ENCODE measurements at regions not wholly inside any gene's neighbourhood (a gene's known extent, or its start where the extent isn't known, plus 50 kb on each side); places are given as distances from the start of the nearest gene placed in this dataset.
"Not testable (repeated sequence)": the region's sequence is repeated elsewhere in the genome, so short reads cannot be mapped to it uniquely, and the experiment has no call there.

DNA sequence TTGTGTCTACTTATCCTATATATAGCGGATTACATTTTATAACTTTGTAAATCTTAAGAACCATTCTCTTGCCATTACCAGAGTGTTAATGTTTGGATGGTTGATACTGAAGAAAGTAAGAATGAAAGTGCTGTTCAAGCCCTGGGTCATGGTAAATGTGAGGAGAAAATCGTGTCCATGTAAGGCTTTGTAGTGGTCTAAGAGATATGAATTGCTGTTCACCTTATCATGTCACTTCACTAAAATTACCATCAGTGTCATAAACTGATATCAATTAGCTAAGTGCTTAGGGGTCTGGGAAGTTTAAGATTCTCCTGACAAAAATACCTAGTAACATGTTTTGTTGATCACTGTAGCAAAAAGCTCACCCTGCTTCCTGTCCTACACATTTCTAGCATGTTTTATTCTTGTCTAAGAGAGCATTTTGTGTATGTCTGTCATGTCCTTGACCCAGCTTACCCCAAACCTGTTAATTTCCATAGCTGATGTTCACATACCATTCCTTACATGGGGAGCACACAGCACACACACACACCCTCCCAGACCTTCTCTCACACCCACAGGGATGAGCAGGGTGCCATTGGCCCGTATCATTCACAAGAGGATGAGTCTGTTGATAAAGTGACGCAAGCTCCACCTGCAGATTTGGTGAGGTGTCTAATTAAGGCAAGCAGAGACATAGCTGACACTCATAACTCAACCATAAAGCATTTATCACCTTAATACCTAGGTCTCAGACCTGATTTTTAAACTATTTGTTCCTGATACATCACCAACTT lies 125.1 kb upstream of the PAM start:
- Mint-ChIP-seq H3K36me3 (ENCODE audit: low read depth) (no peaks in the 10 kb centered on the region), H3K9me3 (peaks cover 7% of the 10 kb centered on the region), H3K27me3 (peaks cover 28% of the 10 kb centered on the region), H3K27ac (no peak overlapping the region), H3K4me3 (no peak overlapping the region), H3K4me1 (ENCODE audit: low read depth) (no peaks in the 10 kb centered on the region)
- intact Hi-C loops (cut with DNase I, micrococcal nuclease), result no loop called here
- TF ChIP-seq, protein P1, sequence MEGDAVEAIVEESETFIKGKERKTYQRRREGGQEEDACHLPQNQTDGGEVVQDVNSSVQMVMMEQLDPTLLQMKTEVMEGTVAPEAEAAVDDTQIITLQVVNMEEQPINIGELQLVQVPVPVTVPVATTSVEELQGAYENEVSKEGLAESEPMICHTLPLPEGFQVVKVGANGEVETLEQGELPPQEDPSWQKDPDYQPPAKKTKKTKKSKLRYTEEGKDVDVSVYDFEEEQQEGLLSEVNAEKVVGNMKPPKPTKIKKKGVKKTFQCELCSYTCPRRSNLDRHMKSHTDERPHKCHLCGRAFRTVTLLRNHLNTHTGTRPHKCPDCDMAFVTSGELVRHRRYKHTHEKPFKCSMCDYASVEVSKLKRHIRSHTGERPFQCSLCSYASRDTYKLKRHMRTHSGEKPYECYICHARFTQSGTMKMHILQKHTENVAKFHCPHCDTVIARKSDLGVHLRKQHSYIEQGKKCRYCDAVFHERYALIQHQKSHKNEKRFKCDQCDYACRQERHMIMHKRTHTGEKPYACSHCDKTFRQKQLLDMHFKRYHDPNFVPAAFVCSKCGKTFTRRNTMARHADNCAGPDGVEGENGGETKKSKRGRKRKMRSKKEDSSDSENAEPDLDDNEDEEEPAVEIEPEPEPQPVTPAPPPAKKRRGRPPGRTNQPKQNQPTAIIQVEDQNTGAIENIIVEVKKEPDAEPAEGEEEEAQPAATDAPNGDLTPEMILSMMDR (IDR thresholded peaks at IDR 0.05), result no peak
- no peak for DNase-seq
- Histone ChIP-seq H3K36me3 (ENCODE audit: insufficient read depth, low read length) (no peaks in the 10 kb centered on the region), H3K27ac (ENCODE audit: low read depth in 1 of 2, low read length in 2 of 2) (no peak overlapping the region), H3K27me3 (ENCODE audit: control insufficient read depth in 1 of 2, insufficient read depth in 2 of 2, low read length in 2 of 2) (no peaks in the 10 kb centered on the region), H3K4me1 (ENCODE audit: insufficient read depth, low read length) (no peaks in the 10 kb centered on the region), H3K4me3 (ENCODE audit: low read length) (no peak overlapping the region), H3K9me3 (ENCODE audit: control insufficient read depth in 1 of 2, insufficient read depth in 1 of 2, low read length in 2 of 2) (no peaks in the 10 kb centered on the region)
- ATAC-seq (ENCODE audit: poor library complexity), result no peak
- ChIA-PET POLR2A (no interaction called here), CTCF (no interaction called here)

DNA sequence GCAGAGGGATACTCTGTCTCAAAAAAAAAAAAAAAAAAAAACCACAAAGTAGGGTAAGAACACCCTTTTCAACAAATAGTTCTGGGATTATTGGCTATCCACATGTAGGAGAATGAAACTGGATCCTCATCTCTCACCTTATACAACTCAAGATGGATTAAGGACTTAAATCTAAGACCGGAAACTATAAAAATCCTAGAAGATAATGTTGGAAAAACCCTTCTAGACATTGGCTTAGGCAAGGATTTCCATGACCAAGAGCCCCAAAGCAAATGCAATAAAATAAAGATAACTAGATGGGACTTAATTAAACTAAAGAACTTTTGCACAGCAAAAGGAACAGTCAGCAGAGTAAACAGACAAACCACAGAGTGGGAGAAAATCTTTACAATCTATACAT lies 119.7 kb upstream of the PAM start:
- H3K4me3 ChIP-seq (ENCODE audit: low read length); H3K9me3 ChIP-seq (ENCODE audit: control insufficient read depth in 1 of 2, insufficient read depth in 1 of 2, low read length in 2 of 2); H3K27me3 Mint-ChIP-seq; H3K36me3 ChIP-seq (ENCODE audit: insufficient read depth, low read length); H3K4me3 Mint-ChIP-seq; H3K9me3 Mint-ChIP-seq; H3K36me3 Mint-ChIP-seq (ENCODE audit: low read depth); H3K4me1 Mint-ChIP-seq (ENCODE audit: low read depth); POLR2A ChIA-PET; H3K27ac Mint-ChIP-seq; H3K27me3 ChIP-seq (ENCODE audit: control insufficient read depth in 1 of 2, insufficient read depth in 2 of 2, low read length in 2 of 2); intact Hi-C loops (cut with DNase I, micrococcal nuclease); H3K4me1 ChIP-seq (ENCODE audit: insufficient read depth, low read length); CTCF ChIA-PET; DNase-seq; ATAC-seq (ENCODE audit: poor library complexity); H3K27ac ChIP-seq (ENCODE audit: low read depth in 1 of 2, low read length in 2 of 2): not testable (repeated sequence)

DNA sequence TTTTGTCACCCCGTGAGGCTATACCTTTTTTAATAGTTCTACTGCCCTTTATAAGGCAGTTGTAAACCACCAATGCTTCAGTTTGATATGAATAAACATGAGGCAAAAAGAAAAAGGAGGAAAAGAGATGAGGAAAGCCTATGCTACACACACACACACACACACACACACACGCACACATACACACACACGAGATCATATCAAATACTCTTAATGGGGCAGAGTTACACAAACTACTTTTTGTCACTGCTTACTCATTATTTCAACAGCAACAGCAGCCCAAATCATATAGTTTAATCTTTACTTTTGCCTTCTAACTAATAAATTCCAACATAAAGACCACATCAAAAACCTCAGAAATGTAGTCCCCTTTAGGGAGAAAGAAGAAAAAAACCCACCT lies 116.8 kb upstream of the PAM start:
- H3K4me1 Mint-ChIP-seq (ENCODE audit: low read depth), result no peaks in the 10 kb centered on the region
- ATAC-seq (ENCODE audit: poor library complexity), result no peak
- peaks cover 7% of the 10 kb centered on the region for H3K27me3 Mint-ChIP-seq
- H3K27ac Mint-ChIP-seq, result no peak overlapping the region
- ChIA-PET CTCF (no interaction called here), POLR2A (no interaction called here)
- Histone ChIP-seq H3K27me3 (ENCODE audit: control insufficient read depth in 1 of 2, insufficient read depth in 2 of 2, low read length in 2 of 2) (peaks cover 0 to 4% of the 10 kb centered on the region in 2 experiments), H3K4me1 (ENCODE audit: insufficient read depth, low read length) (no peaks in the 10 kb centered on the region), H3K9me3 (ENCODE audit: control insufficient read depth in 1 of 2, insufficient read depth in 1 of 2, low read length in 2 of 2) (peaks cover 0 to 5% of the 10 kb centered on the region in 2 experiments), H3K36me3 (ENCODE audit: insufficient read depth, low read length) (no peaks in the 10 kb centered on the region), H3K4me3 (ENCODE audit: low read length) (no peak overlapping the region), H3K27ac (ENCODE audit: low read depth in 1 of 2, low read length in 2 of 2) (no peak overlapping the region)
- H3K9me3 Mint-ChIP-seq, result peaks cover 6% of the 10 kb centered on the region
- TF ChIP-seq, protein P1 (IDR thresholded peaks at IDR 0.05), result no peak
- H3K4me3 Mint-ChIP-seq, result no peak overlapping the region
- no peaks in the 10 kb centered on the region for H3K36me3 Mint-ChIP-seq (ENCODE audit: low read depth)
- no peak for DNase-seq
- intact Hi-C loops (cut with DNase I, micrococcal nuclease), result no loop called here
